ENCODE measurements at regions not wholly inside any gene's neighbourhood (a gene's known extent, or its start where the extent isn't known, plus 50 kb on each side); places are given as distances from the start of the nearest gene placed in this dataset.

GRCh38 chr11:93274851-93275250 lies 55.7 kb upstream of the DEUP1 start:
- TF ChIP-seq CTCF (IDR thresholded peaks at IDR 0.05; ENCODE audit: low read depth, low read length, poor library complexity, severe bottlenecking) (no peak), EZH2phosphoT487 (IDR thresholded peaks at IDR 0.05; ENCODE audit: borderline replicate concordance, low read length) (no peak)
